A549 (cell line): ENCODE measurements at regions not wholly inside any gene's neighbourhood (a gene's known extent, or its start where the extent isn't known, plus 50 kb on each side); places are given as distances from the start of the nearest gene placed in this dataset.
"Not testable (repeated sequence)": the region's sequence is repeated elsewhere in the genome, so short reads cannot be mapped to it uniquely, and the experiment has no call there.

Experiments used
- BHLHE40 ChIP-seq: IDR thresholded peaks from 2 replicates; pipeline ENCODE4 v1.6.1; 2012; ENCODE audit warnings: low read depth, low read length, inconsistent platforms
- CEBPB ChIP-seq, 2 experiments: fragments of >200 bp in 1 of 2; sonication (Bioruptor Twin) in 1 of 2; formaldehyde crosslinking in 1 of 2; IDR thresholded peaks; 2 replicates each; pipeline ENCODE4 v1.6.1; 2012 to 2016
- CHD4 ChIP-seq: fragments of 200-600 bp; sonication (generic); IDR thresholded peaks from 2 replicates; pipeline ENCODE4 v1.6.1; 2016; ENCODE audit warnings: antibody characterized with exemption, mild to moderate bottlenecking, borderline replicate concordance
- CTCF ChIP-seq: fragments of >200 bp; sonication (Bioruptor Twin); formaldehyde crosslinking; IDR thresholded peaks from 3 replicates; pipeline ENCODE4 v1.5.1; 2016
- EP300 ChIP-seq, 2 experiments: fragments of >200 bp; sonication (Bioruptor Twin); formaldehyde crosslinking; IDR thresholded peaks; 2 replicates in 1 of 2; 3 replicates in 1 of 2; pipeline ENCODE4 v1.6.1; 2016 to 2017
- JUN ChIP-seq, 2 experiments: fragments of >200 bp; sonication (Bioruptor Twin); formaldehyde crosslinking; IDR thresholded peaks; 2 replicates in 1 of 2; 3 replicates in 1 of 2; pipeline ENCODE4 v1.6.1; 2016 to 2017
- MAX ChIP-seq: IDR thresholded peaks from 2 replicates; pipeline ENCODE4 v1.6.1; 2012
- MYC ChIP-seq: IDR thresholded peaks from 2 replicates; pipeline ENCODE4 v1.6.1; 2012; ENCODE audit warnings: mild to moderate bottlenecking, inconsistent platforms, low read length, improper control_type of control experiment, borderline replicate concordance
- POLR2A ChIP-seq: IDR thresholded peaks from 2 replicates; pipeline ENCODE4 v1.6.1; 2012; ENCODE audit warnings: mild to moderate bottlenecking, low read length
- RAD21 ChIP-seq, 2 experiments: fragments of >200 bp in 1 of 2; sonication (Bioruptor Twin) in 1 of 2; formaldehyde crosslinking in 1 of 2; IDR thresholded peaks in 1 of 2; conservative IDR thresholded peaks in 1 of 2; 2 replicates in 1 of 2; 3 replicates in 1 of 2; pipeline ENCODE4 v1.6.1; 2012 to 2018; ENCODE audit warnings: inconsistent platforms in 1 of 2
- RFX5 ChIP-seq: fragments of 450-650 bp; IDR thresholded peaks from 2 replicates; pipeline ENCODE4 v1.7.1; 2014; ENCODE audit warnings: antibody characterized with exemption, mild to moderate bottlenecking, moderate library complexity
- TP53 ChIP-seq: fragments of 250-450 bp; sonication (Bioruptor Pico); IDR thresholded peaks from 2 replicates; pipeline ENCODE4 v1.5.0; 2021; ENCODE audit warnings: mild to moderate bottlenecking, moderate library complexity
- TF ChIP-seq, protein P1 (sequence below): IDR thresholded peaks from 2 replicates; pipeline ENCODE4 v1.6.1; 2012; ENCODE audit warnings: low read depth, borderline replicate concordance

DNA sequence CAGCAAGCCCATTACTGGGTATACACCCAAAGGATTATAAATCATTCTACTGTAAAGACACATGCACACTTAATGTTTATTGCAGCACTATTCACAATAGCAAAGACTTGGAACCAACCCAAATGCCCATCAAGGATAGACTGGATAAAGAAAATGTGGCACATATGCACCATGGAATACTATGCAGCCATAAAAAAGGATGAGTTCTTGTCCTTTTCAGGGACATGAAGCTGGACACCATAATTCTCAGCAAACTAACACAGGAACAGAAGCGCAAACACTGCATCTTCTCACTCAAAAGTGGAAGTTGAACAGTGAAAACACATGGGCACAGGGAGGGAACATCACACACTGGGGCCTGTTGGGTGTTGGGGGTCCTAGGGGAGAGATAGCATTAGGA, 154.5 kb downstream of the PYDC2 start:
- TF ChIP-seq CTCF; POLR2A; CHD4; JUN (IDR thresholded peaks at IDR 0.05); EP300 (IDR thresholded peaks at IDR 0.05); RAD21 (conservative IDR thresholded peaks at IDR 0.05 in 1 of 2, IDR thresholded peaks at IDR 0.05 in 1 of 2); BHLHE40; CEBPB (IDR thresholded peaks at IDR 0.05); MAX; TP53 (CRISPR knock-in tag); RFX5; MYC: not testable (repeated sequence)
- TF ChIP-seq, protein P1, sequence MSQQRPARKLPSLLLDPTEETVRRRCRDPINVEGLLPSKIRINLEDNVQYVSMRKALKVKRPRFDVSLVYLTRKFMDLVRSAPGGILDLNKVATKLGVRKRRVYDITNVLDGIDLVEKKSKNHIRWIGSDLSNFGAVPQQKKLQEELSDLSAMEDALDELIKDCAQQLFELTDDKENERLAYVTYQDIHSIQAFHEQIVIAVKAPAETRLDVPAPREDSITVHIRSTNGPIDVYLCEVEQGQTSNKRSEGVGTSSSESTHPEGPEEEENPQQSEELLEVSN, result not testable (repeated sequence)
